ENCODE measurements at regions not wholly inside any gene's neighbourhood (a gene's known extent, or its start where the extent isn't known, plus 50 kb on each side); places are given as distances from the start of the nearest gene placed in this dataset.

DNA sequence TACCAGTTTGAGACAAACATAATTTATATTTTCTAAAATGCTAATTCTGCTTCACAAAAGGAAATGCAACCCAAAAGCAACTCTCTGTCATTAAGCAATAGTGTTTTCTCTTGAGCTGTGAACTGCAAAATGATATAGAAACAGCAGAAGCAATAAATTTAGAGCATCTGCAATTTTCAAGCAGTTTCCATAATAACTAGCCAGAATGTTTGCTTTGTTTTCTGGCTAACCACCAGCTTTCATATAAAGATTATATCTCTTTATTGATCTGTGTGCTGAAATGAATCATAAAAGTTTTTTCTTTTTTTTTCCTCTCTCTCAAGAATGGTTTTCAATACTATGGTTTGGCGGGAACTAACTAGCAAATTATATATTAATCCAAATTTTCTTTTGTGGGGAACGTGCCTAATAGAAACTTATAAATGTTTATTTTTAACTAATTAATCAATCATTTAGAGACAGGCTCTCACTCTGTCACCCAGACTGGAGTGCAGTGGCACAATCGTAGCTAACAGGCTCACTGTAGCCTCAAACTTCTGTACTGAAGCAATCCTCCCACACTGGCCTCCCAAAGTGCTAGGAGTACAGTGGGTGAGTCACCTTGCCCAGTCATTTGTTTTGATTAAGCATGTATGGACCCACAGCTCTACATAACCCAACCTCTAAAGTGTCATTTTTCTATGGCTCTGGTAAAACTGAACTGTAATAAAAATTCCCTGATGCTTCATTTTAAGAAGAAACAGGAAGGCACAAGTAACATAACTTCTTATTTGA is 830.1 kb upstream of the MGAT4C start:
- TF ChIP-seq POLR2A (IDR thresholded peaks at IDR 0.05; ENCODE audit: low read depth, low read length) (no peak), POLR2AphosphoS5 (IDR thresholded peaks at IDR 0.05; ENCODE audit: low read depth, low read length) (no peak)

Measured in GM12891 (cell line).